Renal cortex interstitium (tissue), 11 donors: ENCODE measurements at regions not wholly inside any gene's neighbourhood (a gene's known extent, or its start where the extent isn't known, plus 50 kb on each side); places are given as distances from the start of the nearest gene placed in this dataset.
A peak's percentile ranks its signal among the peaks of the same experiment; 100 is the strongest.

Experiments
- DNase-seq, 11 donors: peaks; one replicate each; pipeline ENCODE4 v3.0.0-alpha.2; 2013; ENCODE audit warnings: low read depth in 9 of 11, low spot score in 4 of 11; ENCODE audit errors: extremely low read depth in 1 of 11

DNA sequence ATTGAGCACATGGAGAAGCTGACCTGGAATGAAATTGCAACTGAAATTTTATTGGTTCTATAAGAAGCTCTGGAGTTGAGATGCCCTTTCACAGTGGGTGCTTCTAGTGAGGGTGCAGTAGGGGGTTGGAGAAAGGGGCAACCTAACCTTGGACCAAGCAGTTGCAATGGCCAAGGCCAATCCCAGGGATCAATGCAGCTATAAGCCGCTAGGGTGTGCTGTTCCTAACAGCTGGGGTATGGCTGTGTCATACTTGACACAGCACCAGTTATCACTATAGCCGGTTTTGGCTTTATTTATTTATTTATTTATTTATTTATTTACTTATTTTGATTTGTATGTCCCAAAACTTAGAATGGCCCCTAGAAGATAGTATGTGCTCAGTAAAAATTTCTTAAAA is 505.9 kb downstream of the FLRT2 start:
- DNase-seq, result no peak

DNA sequence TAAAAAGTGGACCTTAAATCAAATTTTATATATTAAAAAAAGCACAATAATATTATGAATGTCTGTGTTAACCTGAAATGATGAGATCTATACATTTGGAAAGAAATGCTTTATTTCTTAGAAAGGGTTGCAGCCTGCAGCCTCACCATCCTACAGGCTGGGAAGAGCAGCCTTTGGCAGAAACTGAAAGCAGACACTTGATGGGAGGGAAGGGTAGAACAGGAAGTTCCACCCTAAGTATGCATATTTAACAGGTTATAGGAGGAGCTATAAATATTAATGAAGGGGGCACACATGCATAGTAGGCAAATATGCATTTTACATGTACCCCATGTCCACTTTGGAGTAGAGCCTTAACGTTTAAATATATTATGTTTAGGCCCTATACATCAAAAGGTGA is 498.0 kb downstream of the FLRT2 start:
- no peak for DNase-seq

DNA sequence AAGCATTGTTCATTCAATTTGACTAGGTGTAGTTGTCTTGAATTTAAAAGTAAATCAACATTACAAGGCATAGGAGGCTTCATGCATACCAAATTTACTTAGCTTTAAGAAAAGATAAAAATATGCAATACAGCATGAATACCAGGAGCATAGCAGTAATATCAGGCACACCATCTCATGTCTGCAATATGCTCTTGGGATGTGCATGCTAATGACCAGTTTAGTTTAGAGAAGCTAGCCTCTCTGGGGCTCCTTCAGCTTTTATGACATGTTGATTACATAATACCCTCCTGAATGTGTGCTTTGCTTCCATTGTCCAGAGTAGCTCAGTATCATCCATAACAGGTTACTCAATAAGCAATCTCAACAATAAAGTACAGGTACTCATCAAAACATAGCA is 497.2 kb downstream of the FLRT2 start:
- no peak for DNase-seq

DNA sequence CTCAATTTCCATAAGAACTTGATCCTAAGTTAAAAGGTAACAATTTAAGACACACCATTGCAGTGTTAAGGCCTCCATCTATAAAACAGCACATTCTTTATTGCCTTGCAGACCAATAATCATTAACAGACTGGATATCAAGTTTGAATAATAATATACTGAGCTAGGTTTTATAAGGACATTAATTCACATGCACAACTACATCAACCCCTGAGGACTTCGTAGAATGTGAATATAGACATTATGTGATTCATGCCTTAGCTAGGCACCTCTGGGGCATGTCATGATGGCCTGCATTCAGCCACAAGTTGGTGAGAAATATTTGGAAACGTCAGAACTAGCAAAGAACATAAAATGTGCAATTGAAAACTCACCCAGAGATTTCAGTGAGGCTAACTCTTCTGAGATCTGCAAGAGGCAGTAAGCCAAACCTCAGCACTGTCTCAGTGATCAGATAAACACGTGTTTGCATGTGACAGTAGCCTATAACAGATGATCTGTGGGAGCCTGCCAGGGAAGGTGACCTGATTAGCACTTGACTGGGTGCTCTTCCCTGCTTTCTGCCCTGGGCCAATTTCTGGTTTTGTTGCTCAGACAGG is 492.2 kb downstream of the FLRT2 start:
- no peak for DNase-seq

DNA sequence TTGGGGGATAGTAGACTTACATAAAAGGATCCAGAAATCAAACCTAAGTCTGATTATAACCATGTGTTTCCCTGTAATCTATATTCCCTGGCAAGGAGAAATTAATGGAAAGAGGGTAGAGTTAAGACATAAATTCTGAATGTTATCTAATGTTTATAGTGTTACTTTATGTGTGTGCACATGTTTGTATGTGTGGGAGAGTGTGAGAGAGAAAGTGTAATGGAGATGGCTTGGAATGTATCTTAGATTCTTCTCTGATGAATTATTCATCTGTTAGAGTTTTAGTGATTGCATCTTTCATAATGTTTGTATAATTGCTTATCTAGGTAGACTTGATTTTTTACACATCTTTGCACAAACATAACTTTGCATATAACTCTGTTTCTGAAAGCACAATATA is 490.9 kb downstream of the FLRT2 start:
- no peak for DNase-seq

DNA sequence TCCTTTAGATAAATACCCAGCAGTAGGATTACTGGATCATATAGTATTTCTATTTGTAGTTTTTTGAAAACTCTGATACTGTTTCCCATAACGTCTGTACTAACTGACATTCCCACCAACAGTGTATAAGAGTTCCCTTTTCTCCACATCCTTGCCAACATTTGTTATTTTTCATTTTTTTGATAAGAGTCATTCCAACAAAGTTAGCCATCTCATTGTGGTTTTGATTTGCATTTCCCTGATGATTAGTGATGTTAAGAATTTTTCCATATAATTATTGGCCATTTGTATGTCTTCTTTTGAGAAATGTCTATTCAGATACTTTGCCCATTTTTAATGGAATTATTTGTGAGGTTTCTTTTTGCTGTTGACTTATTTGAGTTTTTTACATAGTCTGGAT is 486.0 kb downstream of the FLRT2 start:
- DNase-seq, result no peak

DNA sequence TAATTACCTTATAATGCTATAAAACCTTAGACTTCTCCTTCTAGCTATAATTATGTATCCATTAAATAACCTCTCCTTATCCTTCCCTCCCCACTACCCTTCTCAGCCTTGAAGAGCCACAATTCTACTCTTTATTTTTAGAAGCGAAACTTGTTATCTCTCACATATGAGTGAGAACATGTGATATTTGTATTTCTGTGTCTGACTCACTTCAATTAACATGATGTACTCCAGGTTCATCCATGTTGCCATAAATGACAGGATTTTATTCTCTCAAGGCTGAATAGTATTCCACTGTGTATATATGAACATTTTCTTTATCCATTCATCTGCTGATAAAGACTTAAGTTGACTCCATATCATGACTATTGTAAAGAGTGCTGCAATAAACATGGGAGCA is 485.6 kb downstream of the FLRT2 start:
- no peak for DNase-seq

DNA sequence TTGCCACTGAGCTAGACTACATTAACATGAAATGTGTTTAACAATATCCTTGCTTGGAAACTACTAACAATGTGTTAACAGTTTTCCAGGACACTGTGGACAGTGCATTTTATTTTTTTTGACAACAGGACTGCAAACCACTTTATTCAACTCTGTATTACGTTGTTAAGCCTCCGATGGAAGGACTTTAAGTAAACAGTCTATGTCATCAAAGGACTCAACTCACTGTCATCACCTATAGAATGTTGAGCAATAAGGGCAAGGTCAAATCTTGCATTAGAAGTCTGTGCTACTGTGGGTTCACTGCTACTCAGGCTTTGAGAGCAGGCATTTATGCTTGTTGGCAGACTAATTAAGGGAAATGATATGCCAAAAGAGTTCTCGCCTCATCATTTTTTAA is 483.7 kb downstream of the FLRT2 start:
- no peak for DNase-seq

DNA sequence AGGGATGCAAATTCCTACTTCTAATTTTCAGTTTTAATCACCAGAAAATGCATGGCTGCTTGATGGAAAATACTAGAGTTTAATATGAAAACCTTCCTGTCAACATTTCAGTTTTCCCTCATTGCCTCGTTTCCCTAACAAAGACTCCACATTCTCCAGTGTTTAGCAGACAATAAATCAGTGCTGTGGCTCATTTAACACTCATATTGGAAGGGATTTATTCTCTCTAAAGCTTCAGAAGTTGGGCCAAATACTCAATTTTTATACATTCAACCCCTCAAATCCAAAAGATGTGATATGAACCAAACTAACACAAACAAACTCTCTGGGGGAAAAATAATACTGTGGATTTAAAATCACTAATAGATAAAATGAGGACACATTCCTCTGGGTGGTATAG is 482.5 kb downstream of the FLRT2 start:
- DNase-seq, result peak in 1 of 11 donors; percentile 22

DNA sequence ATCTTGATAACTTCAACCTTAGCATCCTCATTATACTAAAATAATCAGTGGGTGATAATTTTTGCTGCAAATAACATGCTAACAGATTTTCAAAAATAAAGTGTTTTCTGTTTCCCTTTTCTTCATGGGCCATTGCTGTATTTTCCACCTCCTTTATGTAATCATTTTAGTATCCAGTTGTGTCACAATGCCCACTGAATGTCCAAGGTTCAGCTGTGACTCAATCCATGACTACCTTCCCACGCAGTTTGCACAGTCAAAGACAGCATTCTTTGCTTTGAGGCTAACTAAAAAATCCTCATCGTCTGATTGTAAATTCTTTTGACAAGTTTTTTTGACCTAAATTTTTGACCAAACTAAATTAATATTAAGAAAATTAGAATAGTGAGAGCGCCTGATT is 474.1 kb downstream of the FLRT2 start:
- no peak for DNase-seq

DNA sequence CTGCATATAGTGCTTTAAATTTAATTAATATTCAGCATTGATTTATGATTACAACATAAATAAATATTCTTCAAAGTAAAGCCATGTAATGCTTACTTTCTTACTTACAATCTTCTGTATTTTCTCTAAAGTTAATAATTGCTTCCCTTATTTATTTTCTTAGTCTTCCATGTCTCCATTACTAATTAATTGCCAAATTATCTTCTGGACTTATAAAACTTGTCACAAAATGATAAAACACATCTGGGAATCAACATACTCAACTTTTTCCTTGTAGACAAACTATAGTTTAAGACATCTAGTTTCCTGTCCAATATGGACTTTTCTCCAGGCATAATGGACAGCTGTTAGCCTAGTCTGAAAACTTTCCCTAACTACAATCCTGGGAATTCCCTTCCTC is 466.6 kb downstream of the FLRT2 start:
- DNase-seq, result peak in 5 of 11 donors; percentile 22 to 50 (median 28)

DNA sequence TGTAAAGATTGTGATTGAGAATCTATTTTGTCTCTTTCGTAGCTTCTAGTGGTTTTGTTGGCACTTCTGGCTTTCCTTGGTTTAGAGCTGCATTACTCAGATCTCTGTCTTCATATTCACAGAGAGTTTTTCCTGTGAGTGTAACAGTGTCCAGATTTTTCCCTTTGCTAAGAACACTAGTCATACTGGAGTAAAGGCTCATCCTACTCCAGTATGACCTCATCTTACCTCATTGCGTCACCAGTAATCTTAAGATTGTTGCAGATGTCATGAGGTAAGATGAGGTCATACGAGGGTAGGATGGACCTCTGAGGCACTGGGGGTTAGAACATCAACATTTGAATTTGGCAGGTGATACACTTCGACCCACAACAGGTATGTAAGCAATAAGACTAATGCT is 461.2 kb downstream of the FLRT2 start:
- no peak for DNase-seq

DNA sequence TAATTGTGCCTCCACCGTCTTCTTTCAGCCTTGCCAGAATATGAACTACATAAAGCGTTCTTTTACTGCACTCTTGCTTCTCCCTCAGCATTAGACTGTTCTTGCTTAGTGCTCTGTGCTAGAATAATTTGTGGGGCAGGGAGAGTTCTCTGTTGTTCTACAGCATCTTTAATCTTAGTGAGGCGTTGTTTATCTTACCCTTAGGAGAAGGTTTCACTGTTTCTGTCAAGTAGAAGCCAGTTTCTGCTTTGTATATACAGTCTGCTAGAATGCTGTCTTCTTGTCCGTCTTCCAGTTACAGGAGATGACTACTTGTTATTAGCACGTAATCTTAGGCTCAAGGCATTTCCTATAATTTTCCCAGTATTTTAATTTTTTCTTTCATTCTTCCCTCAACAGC is 458.0 kb downstream of the FLRT2 start:
- DNase-seq, result no peak

DNA sequence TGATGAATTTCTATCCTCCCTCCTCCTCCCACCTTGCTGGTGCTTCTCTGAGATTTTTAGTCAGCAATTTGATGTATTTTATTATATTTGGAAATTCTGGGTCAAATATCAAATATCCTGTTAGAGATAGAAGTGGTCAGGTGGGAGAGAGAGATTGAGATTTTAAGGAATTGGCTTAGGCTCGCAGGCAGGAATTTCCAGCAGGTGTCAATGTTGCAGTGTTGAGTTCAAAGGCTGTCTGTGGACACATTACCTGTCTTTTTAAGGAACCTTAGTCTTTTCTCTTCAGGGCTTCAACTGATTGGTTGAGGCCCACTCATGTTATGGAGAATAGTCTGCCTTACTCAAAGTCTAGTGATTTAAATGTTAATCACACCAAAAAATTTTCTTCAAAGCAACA is 457.3 kb downstream of the FLRT2 start:
- no peak for DNase-seq

DNA sequence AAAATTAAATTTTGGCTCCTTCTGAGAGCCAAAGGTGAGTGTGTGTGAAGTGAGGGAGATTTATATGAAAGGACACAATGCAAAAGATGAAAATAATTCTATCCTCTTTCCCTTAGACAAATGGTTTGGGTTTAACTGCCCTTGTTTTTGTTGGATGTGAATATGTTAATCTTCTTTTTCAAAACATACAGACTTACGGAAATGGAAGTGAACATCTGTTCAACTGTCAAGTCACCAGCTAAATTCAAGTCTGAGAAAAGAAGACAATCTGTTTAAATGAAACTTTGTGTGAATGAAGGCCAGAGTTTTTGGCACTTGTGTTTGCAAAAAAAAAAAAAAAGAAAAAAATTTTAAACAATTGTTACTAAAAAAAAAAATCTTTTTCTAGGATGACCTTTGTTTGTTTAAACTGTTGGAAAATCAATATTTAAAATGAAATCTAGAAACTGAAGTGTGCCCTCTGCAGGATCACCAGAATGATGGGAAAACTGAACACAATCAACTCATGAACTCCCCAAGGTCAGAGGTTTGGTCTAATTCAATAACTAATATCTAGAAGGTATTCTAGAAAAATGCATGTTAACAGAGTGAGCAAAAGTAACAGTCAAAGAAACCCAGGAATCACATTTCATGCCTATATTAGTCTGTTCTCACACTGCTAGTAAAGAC is 448.8 kb downstream of the FLRT2 start:
- DNase-seq, result no peak

DNA sequence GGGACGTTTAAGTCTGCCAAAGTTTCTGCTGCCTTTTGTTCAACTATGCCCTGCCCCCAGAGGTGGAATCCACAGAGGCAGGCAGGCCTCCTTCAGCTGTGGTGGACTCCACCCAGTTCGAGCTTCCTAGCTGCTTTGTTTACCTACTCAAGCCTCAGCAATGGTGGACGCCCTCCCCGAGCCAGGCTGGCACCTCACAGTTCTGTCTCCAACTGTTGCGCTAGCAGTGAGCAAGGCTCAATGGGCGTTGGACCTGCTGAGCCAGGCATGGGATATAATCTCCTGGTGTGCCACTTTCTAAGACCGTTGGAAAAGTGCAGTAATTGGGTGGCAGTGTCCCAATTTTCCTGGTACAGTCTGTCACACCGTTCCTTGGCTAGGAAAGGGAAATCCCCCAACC is 444.7 kb downstream of the FLRT2 start:
- no peak for DNase-seq

DNA sequence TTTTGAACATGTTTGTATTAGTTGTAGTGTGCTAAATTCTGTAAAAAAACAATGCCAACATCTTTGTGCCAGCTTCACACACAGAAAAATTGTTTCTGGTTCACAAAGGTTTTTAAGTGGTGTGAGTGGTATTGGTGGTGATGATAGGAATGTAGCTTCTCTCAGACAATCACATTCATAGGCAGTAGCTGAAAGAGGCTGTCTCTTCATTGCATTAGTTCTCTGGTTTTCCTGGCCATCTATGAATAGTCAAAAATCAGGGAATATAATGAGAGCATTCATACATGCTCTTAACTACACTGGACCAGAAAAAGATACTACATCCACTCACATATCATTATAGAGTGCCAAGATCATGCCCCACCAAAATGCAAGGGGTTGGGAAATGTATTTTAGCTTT is 433.5 kb downstream of the FLRT2 start:
- DNase-seq, result no peak

DNA sequence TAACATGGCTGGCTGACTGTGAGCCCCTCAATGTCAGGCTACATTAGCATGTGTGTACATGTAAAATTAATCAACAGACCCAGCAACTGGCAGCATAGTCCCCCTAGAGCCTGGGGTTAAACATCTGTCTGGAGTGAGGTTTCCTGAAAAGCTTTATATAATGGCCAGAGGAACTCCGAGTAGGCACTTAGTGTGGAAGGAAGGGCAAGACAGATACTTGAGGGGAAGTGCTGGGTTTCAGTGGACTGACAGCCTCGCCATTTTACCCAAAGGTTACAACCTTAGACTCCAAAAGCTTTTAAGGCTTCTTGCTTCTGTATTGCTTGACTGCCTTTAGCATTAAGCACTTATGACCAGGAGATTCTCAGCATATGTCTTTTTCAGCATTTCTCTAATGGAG is 430.8 kb downstream of the FLRT2 start:
- DNase-seq, result no peak

DNA sequence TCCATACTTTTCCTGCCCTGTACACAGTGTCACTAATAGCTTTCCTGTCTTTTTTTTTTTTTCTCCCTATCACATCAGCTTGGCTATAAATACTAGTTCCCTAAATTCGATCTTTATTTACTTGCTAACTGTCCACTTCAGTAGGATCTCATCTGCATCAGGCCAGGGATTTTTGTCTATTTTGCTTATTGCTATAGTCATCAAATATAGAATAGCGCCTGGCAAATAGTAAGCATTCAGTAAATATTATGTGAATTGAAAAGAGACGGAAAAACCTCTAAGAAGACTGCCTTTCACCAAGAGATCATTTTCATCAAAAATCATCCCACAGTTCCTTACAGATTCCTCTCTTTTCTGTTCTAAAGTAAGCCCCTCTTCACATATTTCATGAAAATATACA is 429.1 kb downstream of the FLRT2 start:
- DNase-seq, result no peak

DNA sequence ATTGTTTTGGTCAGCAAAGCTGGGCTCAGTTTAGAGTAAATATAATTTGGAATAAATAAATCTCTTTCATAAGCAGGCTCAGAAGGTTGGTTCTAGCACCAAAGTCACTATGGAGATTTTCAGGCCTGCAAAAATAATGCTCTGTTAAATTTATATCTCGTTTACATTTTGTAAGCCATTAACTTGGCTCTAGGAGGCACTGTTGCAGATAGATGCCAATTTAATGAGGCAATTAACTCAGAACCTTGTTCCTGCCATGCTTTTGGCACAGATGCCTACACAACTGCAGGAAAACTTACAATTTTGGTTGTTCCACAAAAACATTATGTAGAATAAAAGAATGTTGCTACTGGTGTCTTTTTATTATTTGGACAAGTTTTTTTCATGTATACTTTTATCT is 428.1 kb downstream of the FLRT2 start:
- DNase-seq, result no peak

DNA sequence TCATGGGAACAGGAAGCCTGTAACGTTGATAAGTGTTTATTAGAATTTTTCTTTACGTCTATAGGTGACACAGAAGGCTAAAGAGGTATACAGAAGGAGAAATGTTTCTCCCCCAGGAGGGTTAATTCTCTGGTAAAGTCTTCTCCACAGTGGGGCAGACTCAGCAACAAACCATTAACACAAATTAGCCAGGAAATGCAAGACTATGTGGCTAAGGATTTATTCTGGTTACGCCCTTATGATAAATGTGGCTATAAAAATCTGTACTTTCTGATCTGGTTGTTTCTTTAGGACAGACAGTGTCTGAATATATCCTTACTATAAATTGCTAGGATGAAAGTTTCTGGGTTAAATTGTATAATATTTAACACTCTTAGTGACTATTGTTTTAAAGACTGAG is 423.3 kb downstream of the FLRT2 start:
- DNase-seq, result no peak
